ENCODE measurements at regions not wholly inside any gene's neighbourhood (a gene's known extent, or its start where the extent isn't known, plus 50 kb on each side); places are given as distances from the start of the nearest gene placed in this dataset.

- TF ChIP-seq, protein P1, sequence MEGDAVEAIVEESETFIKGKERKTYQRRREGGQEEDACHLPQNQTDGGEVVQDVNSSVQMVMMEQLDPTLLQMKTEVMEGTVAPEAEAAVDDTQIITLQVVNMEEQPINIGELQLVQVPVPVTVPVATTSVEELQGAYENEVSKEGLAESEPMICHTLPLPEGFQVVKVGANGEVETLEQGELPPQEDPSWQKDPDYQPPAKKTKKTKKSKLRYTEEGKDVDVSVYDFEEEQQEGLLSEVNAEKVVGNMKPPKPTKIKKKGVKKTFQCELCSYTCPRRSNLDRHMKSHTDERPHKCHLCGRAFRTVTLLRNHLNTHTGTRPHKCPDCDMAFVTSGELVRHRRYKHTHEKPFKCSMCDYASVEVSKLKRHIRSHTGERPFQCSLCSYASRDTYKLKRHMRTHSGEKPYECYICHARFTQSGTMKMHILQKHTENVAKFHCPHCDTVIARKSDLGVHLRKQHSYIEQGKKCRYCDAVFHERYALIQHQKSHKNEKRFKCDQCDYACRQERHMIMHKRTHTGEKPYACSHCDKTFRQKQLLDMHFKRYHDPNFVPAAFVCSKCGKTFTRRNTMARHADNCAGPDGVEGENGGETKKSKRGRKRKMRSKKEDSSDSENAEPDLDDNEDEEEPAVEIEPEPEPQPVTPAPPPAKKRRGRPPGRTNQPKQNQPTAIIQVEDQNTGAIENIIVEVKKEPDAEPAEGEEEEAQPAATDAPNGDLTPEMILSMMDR (IDR thresholded peaks at IDR 0.05): no peak
- no peak for TF ChIP-seq POLR2A (IDR thresholded peaks at IDR 0.05)
Observed at GRCh38 chr13:33671560-33671959, 146.4 kb upstream of the RFC3 start.
